ENCODE measurements at regions not wholly inside any gene's neighbourhood (a gene's known extent, or its start where the extent isn't known, plus 50 kb on each side); places are given as distances from the start of the nearest gene placed in this dataset.
A peak's percentile ranks its signal among the peaks of the same experiment; 100 is the strongest.

GRCh38 chr15:69557707-69558409, 105.2 kb downstream of the RPLP1 start:
- H3K27ac Mint-ChIP-seq (ENCODE audit: unreplicated experiment): peak overlapping the region; percentile 25
- H3K4me3 Mint-ChIP-seq (ENCODE audit: low read depth, unreplicated experiment): peak overlapping the region; percentile 32
- CTCF ChIA-PET: interaction anchor here (0.7 to 1.7 kb wide), 14 partner anchors 9 to 166 kb away, joined by 3 to 7 read pairs (median 5); no protein-coding TSS in a partner anchor
- BruUV-seq (replicated peaks): no TSS peak
- H3K27me3 Mint-ChIP-seq (ENCODE audit: unreplicated experiment): peaks cover 10% of the 10 kb centered on the region
- DNase-seq: no peak
- no peaks in the 10 kb centered on the region for H3K9me3 Mint-ChIP-seq (ENCODE audit: low read depth, unreplicated experiment)
- peaks cover 6% of the 10 kb centered on the region for H3K36me3 Mint-ChIP-seq (ENCODE audit: insufficient read depth, unreplicated experiment)
- H3K4me1 Mint-ChIP-seq (ENCODE audit: low read depth, unreplicated experiment): peaks cover 74% of the 10 kb centered on the region
- no peak for TF ChIP-seq CTCF (IDR thresholded peaks at IDR 0.05; ENCODE audit: unreplicated experiment)
- intact Hi-C loops (cut with micrococcal nuclease; ENCODE audit: unreplicated experiment): loop anchor here (2.0 kb wide), 2 partner anchors 35 to 77 kb away; no protein-coding TSS in a partner anchor

- Mint-ChIP-seq H3K4me1 (ENCODE audit: low read depth, unreplicated experiment) (peaks cover 61% of the 10 kb centered on the region), H3K27ac (ENCODE audit: unreplicated experiment) (no peak overlapping the region), H3K4me3 (ENCODE audit: low read depth, unreplicated experiment) (no peak overlapping the region), H3K36me3 (ENCODE audit: insufficient read depth, unreplicated experiment) (peaks cover 6% of the 10 kb centered on the region), H3K27me3 (ENCODE audit: unreplicated experiment) (peaks cover 10% of the 10 kb centered on the region), H3K9me3 (ENCODE audit: low read depth, unreplicated experiment) (no peaks in the 10 kb centered on the region)
- CTCF ChIA-PET: no interaction called here
- BruUV-seq (replicated peaks): no TSS peak
- DNase-seq: no peak
- intact Hi-C loops (cut with micrococcal nuclease; ENCODE audit: unreplicated experiment): no loop called here
- no peak for TF ChIP-seq CTCF (IDR thresholded peaks at IDR 0.05; ENCODE audit: unreplicated experiment)
Observed at GRCh38 chr15:69559440-69560190, 107.0 kb downstream of the RPLP1 start.

GRCh38 chr15:69561071-69561784, 108.6 kb downstream of the RPLP1 start:
- Mint-ChIP-seq H3K4me3 (ENCODE audit: low read depth, unreplicated experiment) (no peak overlapping the region), H3K27me3 (ENCODE audit: unreplicated experiment) (peaks cover 16% of the 10 kb centered on the region), H3K4me1 (ENCODE audit: low read depth, unreplicated experiment) (peaks cover 45% of the 10 kb centered on the region), H3K36me3 (ENCODE audit: insufficient read depth, unreplicated experiment) (peaks cover 6% of the 10 kb centered on the region), H3K9me3 (ENCODE audit: low read depth, unreplicated experiment) (no peaks in the 10 kb centered on the region), H3K27ac (ENCODE audit: unreplicated experiment) (no peak overlapping the region)
- intact Hi-C loops (cut with micrococcal nuclease; ENCODE audit: unreplicated experiment): no loop called here
- CTCF ChIA-PET: interaction anchor here (0.5 to 0.7 kb wide), 2 partner anchors 9 to 538 kb away, joined by 3 to 7 read pairs; no protein-coding TSS in a partner anchor
- TF ChIP-seq CTCF (IDR thresholded peaks at IDR 0.05; ENCODE audit: unreplicated experiment): no peak
- DNase-seq: no peak
- BruUV-seq (replicated peaks): no TSS peak

GRCh38 chr15:69562116-69562515, 109.5 kb downstream of the RPLP1 start:
- peaks cover 6% of the 10 kb centered on the region for H3K36me3 Mint-ChIP-seq (ENCODE audit: insufficient read depth, unreplicated experiment)
- H3K9me3 Mint-ChIP-seq (ENCODE audit: low read depth, unreplicated experiment): no peaks in the 10 kb centered on the region
- peaks cover 22% of the 10 kb centered on the region for H3K27me3 Mint-ChIP-seq (ENCODE audit: unreplicated experiment)
- H3K4me3 Mint-ChIP-seq (ENCODE audit: low read depth, unreplicated experiment): no peak overlapping the region
- no peak overlapping the region for H3K27ac Mint-ChIP-seq (ENCODE audit: unreplicated experiment)
- CTCF ChIA-PET: interaction anchor here (0.7 to 0.8 kb wide), 2 partner anchors 25 to 539 kb away, joined by 3 to 7 read pairs; no protein-coding TSS in a partner anchor
- intact Hi-C loops (cut with micrococcal nuclease; ENCODE audit: unreplicated experiment): no loop called here
- no TSS peak for BruUV-seq (replicated peaks)
- DNase-seq: no peak
- no peak for TF ChIP-seq CTCF (IDR thresholded peaks at IDR 0.05; ENCODE audit: unreplicated experiment)
- H3K4me1 Mint-ChIP-seq (ENCODE audit: low read depth, unreplicated experiment): peaks cover 36% of the 10 kb centered on the region

All from Calu3 (cell line).